DND-41 (cell line): ENCODE measurements at regions not wholly inside any gene's neighbourhood (a gene's known extent, or its start where the extent isn't known, plus 50 kb on each side); places are given as distances from the start of the nearest gene placed in this dataset.

ENCODE experiments used
- ATAC-seq: fragments of 200-7000 bp; cut with Tn5 transposase; 3 replicates; pipeline ENCODE4 v1.9.1; 2021; ENCODE audit warnings: low read depth; ENCODE audit not compliant: insufficient read depth
- DNase-seq: peaks from one replicate; pipeline ENCODE4 v3.0.0-alpha.2; 2020
- H2AFZ ChIP-seq: 2 replicates; pipeline ENCODE4 v1.6.0; 2012; ENCODE audit warnings: low read depth, low read length
- H3K27ac ChIP-seq: 2 replicates; pipeline ENCODE4 v1.5.1; 2012; ENCODE audit warnings: low read length, inconsistent platforms
- H3K27me3 ChIP-seq: fragments of 200-600 bp; sonication (generic); 2 replicates; pipeline ENCODE4 v1.6.0; 2012; ENCODE audit warnings: low read length, mild to moderate bottlenecking, inconsistent platforms; ENCODE audit not compliant: insufficient read depth, poor library complexity
- H3K36me3 ChIP-seq: 2 replicates; pipeline ENCODE4 v1.5.1; 2012; ENCODE audit warnings: low read length, inconsistent platforms; ENCODE audit not compliant: insufficient read depth
- H3K4me1 ChIP-seq: 2 replicates; pipeline ENCODE4 v1.5.1; 2012; ENCODE audit warnings: mild to moderate bottlenecking, low read length; ENCODE audit not compliant: insufficient read depth
- H3K4me2 ChIP-seq: 2 replicates; pipeline ENCODE4 v1.6.0; 2012; ENCODE audit warnings: mild to moderate bottlenecking, moderate library complexity, low read length, inconsistent platforms; ENCODE audit not compliant: insufficient read depth
- H3K4me3 ChIP-seq, 2 experiments: fragments of 200-600 bp in 1 of 2; shearing (Covaris generic) in 1 of 2; 2 replicates each; pipeline ENCODE4 v1.5.1; 2012 to 2016; ENCODE audit warnings: inconsistent platforms in 2 of 2, low read length in 2 of 2, mild to moderate bottlenecking in 2 of 2, low read depth in 1 of 2, moderate library complexity in 1 of 2
- H3K79me2 ChIP-seq: 2 replicates; pipeline ENCODE4 v1.6.0; 2012; ENCODE audit warnings: low read length, inconsistent platforms; ENCODE audit not compliant: insufficient read depth
- H3K9ac ChIP-seq: 2 replicates; pipeline ENCODE4 v1.6.0; 2012; ENCODE audit warnings: low read depth, mild to moderate bottlenecking, inconsistent platforms, low read length, moderate library complexity
- H3K9me3 ChIP-seq: 2 replicates; pipeline ENCODE4 v1.5.1; 2012; ENCODE audit warnings: low read length, moderate library complexity, mild to moderate bottlenecking, inconsistent platforms; ENCODE audit not compliant: insufficient read depth, severe bottlenecking
- H4K20me1 ChIP-seq: 2 replicates; pipeline ENCODE4 v1.6.0; 2012; ENCODE audit warnings: low read length; ENCODE audit not compliant: insufficient read depth
- CTCF ChIP-seq: IDR thresholded peaks from 2 replicates; pipeline ENCODE4 v1.5.1; 2012; ENCODE audit warnings: borderline replicate concordance, low read length, moderate library complexity, mild to moderate bottlenecking; ENCODE audit not compliant: poor library complexity, severe bottlenecking; ENCODE audit errors: extremely low read depth
- EZH2 ChIP-seq: IDR thresholded peaks from 3 replicates; pipeline ENCODE4 v1.6.1; 2012; ENCODE audit warnings: borderline replicate concordance, low read depth, mild to moderate bottlenecking, moderate library complexity, low read length, inconsistent platforms; ENCODE audit not compliant: severe bottlenecking

- no peak overlapping the region for H3K4me2 ChIP-seq
- peaks cover 6% of the 10 kb centered on the region for H3K27me3 ChIP-seq
- H2AFZ ChIP-seq = no peak overlapping the region
- H3K79me2 ChIP-seq = no peaks in the 10 kb centered on the region
- H3K27ac ChIP-seq = no peak overlapping the region
- H3K36me3 ChIP-seq = no peaks in the 10 kb centered on the region
- no peaks in the 10 kb centered on the region for H3K9me3 ChIP-seq
- ATAC-seq (no peak), DNase-seq (no peak)
- TF ChIP-seq CTCF = no peak
- TF ChIP-seq EZH2 = no peak
- no peaks in the 10 kb centered on the region for H3K4me1 ChIP-seq
- H4K20me1 ChIP-seq = no peaks in the 10 kb centered on the region
- H3K4me3 ChIP-seq = no peak overlapping the region
- H3K9ac ChIP-seq = no peak overlapping the region
These were observed 146.7 kb downstream of the RPIA start for GRCh38 chr2:88838165-88838635.

GRCh38 chr2:88841224-88841929 is 149.9 kb downstream of the RPIA start:
- ATAC-seq = no peak
- H3K4me1 ChIP-seq = no peaks in the 10 kb centered on the region
- no peaks in the 10 kb centered on the region for H3K9me3 ChIP-seq
- no peak overlapping the region for H3K4me3 ChIP-seq
- no peak overlapping the region for H3K27ac ChIP-seq
- H3K27me3 ChIP-seq = peaks cover 6% of the 10 kb centered on the region
- no peaks in the 10 kb centered on the region for H3K79me2 ChIP-seq
- H3K9ac ChIP-seq = no peak overlapping the region
- H4K20me1 ChIP-seq = no peaks in the 10 kb centered on the region
- no peak for DNase-seq
- H2AFZ ChIP-seq = no peak overlapping the region
- TF ChIP-seq CTCF (no peak), EZH2 (no peak)
- H3K4me2 ChIP-seq = no peak overlapping the region
- H3K36me3 ChIP-seq = no peaks in the 10 kb centered on the region

GRCh38 chr2:88842656-88843460 is 151.4 kb downstream of the RPIA start:
- H3K4me3 ChIP-seq = no peak overlapping the region
- peaks cover 2% of the 10 kb centered on the region for H3K27me3 ChIP-seq
- ATAC-seq = no peak
- no peak overlapping the region for H3K9ac ChIP-seq
- no peaks in the 10 kb centered on the region for H3K36me3 ChIP-seq
- no peak overlapping the region for H2AFZ ChIP-seq
- no peaks in the 10 kb centered on the region for H3K79me2 ChIP-seq
- H3K27ac ChIP-seq = no peak overlapping the region
- H3K4me2 ChIP-seq = no peak overlapping the region
- no peaks in the 10 kb centered on the region for H4K20me1 ChIP-seq
- no peaks in the 10 kb centered on the region for H3K9me3 ChIP-seq
- DNase-seq = no peak
- TF ChIP-seq CTCF (no peak), EZH2 (no peak)
- H3K4me1 ChIP-seq = no peaks in the 10 kb centered on the region
